GM23338 (cell line): ENCODE measurements at regions not wholly inside any gene's neighbourhood (a gene's known extent, or its start where the extent isn't known, plus 50 kb on each side); places are given as distances from the start of the nearest gene placed in this dataset.

Experiments
- ATAC-seq: fragments of 200-7000 bp; cut with Tn5 transposase; 3 replicates; pipeline ENCODE4 v1.9.1; 2020
- DNase-seq: peaks from one replicate; pipeline ENCODE4 v3.0.0-alpha.2; 2015; ENCODE audit warnings: low spot score
- H2AFZ ChIP-seq: fragments of 200-600 bp; sonication (generic); 2 replicates; pipeline ENCODE4 v1.8.0; 2016; ENCODE audit warnings: antibody characterized with exemption, mild to moderate bottlenecking, moderate library complexity
- H3F3A ChIP-seq: fragments of 200-600 bp; sonication (generic); replicated peaks from 2 replicates; pipeline ENCODE4 v1.8.0; 2017; ENCODE audit warnings: antibody characterized with exemption, mixed run types, low read depth
- H3K27ac ChIP-seq: fragments of 200-600 bp; sonication (generic); 2 replicates; pipeline ENCODE4 v1.6.1; 2016; ENCODE audit warnings: low read depth
- H3K27me3 ChIP-seq: fragments of 200-600 bp; sonication (generic); 2 replicates; pipeline ENCODE4 v1.8.0; 2016; ENCODE audit warnings: mild to moderate bottlenecking, mixed run types, moderate library complexity; ENCODE audit not compliant: insufficient read depth
- H3K36me3 ChIP-seq: fragments of 200-600 bp; sonication (generic); 2 replicates; pipeline ENCODE4 v1.8.0; 2016; ENCODE audit warnings: mild to moderate bottlenecking; ENCODE audit not compliant: insufficient read depth
- H3K4me1 ChIP-seq: fragments of 200-600 bp; sonication (generic); 2 replicates; pipeline ENCODE4 v1.8.0; 2016; ENCODE audit warnings: mild to moderate bottlenecking, moderate library complexity; ENCODE audit not compliant: insufficient read depth
- H3K4me2 ChIP-seq: fragments of 200-600 bp; sonication (generic); 2 replicates; pipeline ENCODE4 v1.7.1; 2017; ENCODE audit warnings: mixed run types
- H3K4me3 ChIP-seq: fragments of 200-600 bp; sonication (generic); 2 replicates; pipeline ENCODE4 v1.6.1; 2016; ENCODE audit warnings: mixed run types
- H3K79me2 ChIP-seq: fragments of 200-600 bp; sonication (generic); replicated peaks from 2 replicates; pipeline ENCODE4 v1.8.0; 2017; ENCODE audit warnings: mild to moderate bottlenecking; ENCODE audit not compliant: insufficient read depth
- H3K9me2 ChIP-seq: fragments of 200-600 bp; sonication (generic); 2 replicates; pipeline ENCODE4 v1.8.0; 2017; ENCODE audit not compliant: insufficient read depth
- H4K20me1 ChIP-seq: fragments of 200-600 bp; sonication (generic); replicated peaks from 2 replicates; pipeline ENCODE4 v1.8.0; 2017; ENCODE audit warnings: mild to moderate bottlenecking; ENCODE audit not compliant: insufficient read depth
- H3K27ac Mint-ChIP-seq: 2 replicates; pipeline ENCODE4 v1.8.0; 2020; ENCODE audit warnings: inconsistent platforms, mild to moderate bottlenecking, moderate library complexity, mixed read lengths
- H3K27me3 Mint-ChIP-seq: 3 replicates; pipeline ENCODE4 v1.8.0; 2022; ENCODE audit warnings: low read depth, mild to moderate bottlenecking, moderate library complexity, mixed read lengths, inconsistent platforms; ENCODE audit not compliant: insufficient read depth, poor library complexity
- H3K36me3 Mint-ChIP-seq: 3 replicates; pipeline ENCODE4 v1.8.0; 2021; ENCODE audit warnings: low read depth, mild to moderate bottlenecking, inconsistent platforms, moderate library complexity, mixed read lengths
- H3K4me1 Mint-ChIP-seq: 3 replicates; pipeline ENCODE4 v1.8.0; 2020; ENCODE audit warnings: mild to moderate bottlenecking, inconsistent platforms, mixed read lengths
- H3K4me3 Mint-ChIP-seq: 3 replicates; pipeline ENCODE4 v1.8.0; 2021; ENCODE audit warnings: moderate library complexity, mild to moderate bottlenecking, inconsistent platforms, mixed read lengths
- H3K9me3 Mint-ChIP-seq: 3 replicates; pipeline ENCODE4 v1.8.0; 2020; ENCODE audit warnings: moderate library complexity, mild to moderate bottlenecking, inconsistent platforms, mixed read lengths
- NANOG ChIP-seq: IDR thresholded peaks from 2 replicates; pipeline ENCODE4 v1.6.1; 2016; ENCODE audit warnings: antibody characterized with exemption, borderline replicate concordance
- ZNF331 ChIP-seq: fragments of 250-450 bp; sonication (Bioruptor Pico); IDR thresholded peaks from 2 replicates; pipeline ENCODE4 v1.5.0; 2020; ENCODE audit warnings: low read depth, mild to moderate bottlenecking, moderate library complexity
- ZNF462 ChIP-seq: fragments of 250-450 bp; sonication (Bioruptor Pico); IDR thresholded peaks from 2 replicates; pipeline ENCODE4 v1.5.0; 2020; ENCODE audit warnings: mild to moderate bottlenecking, moderate library complexity
- TF ChIP-seq, protein P1 (sequence below), 2 experiments: fragments of 200-600 bp in 1 of 2; sonication (generic) in 1 of 2; conservative IDR thresholded peaks; 2 replicates each; pipeline versions ENCODE4 v1.5.1 to v1.6.1; 2016 to 2017; ENCODE audit warnings: antibody characterized with exemption in 2 of 2, low read depth in 2 of 2, mild to moderate bottlenecking in 2 of 2, moderate library complexity in 1 of 2

DNA sequence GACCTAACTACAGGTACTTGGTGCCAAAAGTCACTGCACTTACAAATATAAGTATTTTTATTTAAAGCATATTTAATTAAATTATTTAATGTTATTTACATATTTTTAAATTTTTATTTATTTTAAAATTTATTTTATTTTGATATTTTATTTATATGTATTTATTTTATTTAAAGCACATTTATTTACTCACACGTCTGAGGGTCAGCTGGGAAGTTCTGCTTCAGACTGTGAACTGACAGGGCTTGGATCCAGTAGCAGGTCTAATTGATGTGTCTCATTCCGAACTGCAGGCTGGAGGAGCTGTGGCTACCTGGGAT lies 392.5 kb downstream of the GBA3 start (continued):
- no peak for TF ChIP-seq ZNF462 (CRISPR knock-in tag)

GRCh38 chr4:23084559-23085248 lies 392.0 kb downstream of the GBA3 start:
- Histone ChIP-seq H4K20me1 (no peaks in the 10 kb centered on the region), H3K9me2 (peaks cover 12% of the 10 kb centered on the region), H3K4me3 (no peak overlapping the region), H3K79me2 (no peaks in the 10 kb centered on the region), H3K4me2 (no peak overlapping the region), H3F3A (no peaks in the 10 kb centered on the region), H2AFZ (0 out of 2 replicates have a peak overlapping the region, but pooled peaks have one; percentile 44), H3K4me1 (no peaks in the 10 kb centered on the region), H3K27me3 (no peaks in the 10 kb centered on the region), H3K27ac (no peak overlapping the region; the same call in 1 of the 2 replicates), H3K36me3 (peaks cover 4% of the 10 kb centered on the region; the same call in 1 of the 2 replicates)
- Mint-ChIP-seq H3K27ac (peak overlapping the region; percentile 21), H3K4me1 (peaks cover 9% of the 10 kb centered on the region; the same call in 2 of the 3 replicates), H3K4me3 (no peak overlapping the region), H3K9me3 (peaks cover 24% of the 10 kb centered on the region), H3K36me3 (peaks cover 30% of the 10 kb centered on the region), H3K27me3 (peaks cover 7% of the 10 kb centered on the region)
- TF ChIP-seq ZNF331: no peak
- TF ChIP-seq, protein P1, sequence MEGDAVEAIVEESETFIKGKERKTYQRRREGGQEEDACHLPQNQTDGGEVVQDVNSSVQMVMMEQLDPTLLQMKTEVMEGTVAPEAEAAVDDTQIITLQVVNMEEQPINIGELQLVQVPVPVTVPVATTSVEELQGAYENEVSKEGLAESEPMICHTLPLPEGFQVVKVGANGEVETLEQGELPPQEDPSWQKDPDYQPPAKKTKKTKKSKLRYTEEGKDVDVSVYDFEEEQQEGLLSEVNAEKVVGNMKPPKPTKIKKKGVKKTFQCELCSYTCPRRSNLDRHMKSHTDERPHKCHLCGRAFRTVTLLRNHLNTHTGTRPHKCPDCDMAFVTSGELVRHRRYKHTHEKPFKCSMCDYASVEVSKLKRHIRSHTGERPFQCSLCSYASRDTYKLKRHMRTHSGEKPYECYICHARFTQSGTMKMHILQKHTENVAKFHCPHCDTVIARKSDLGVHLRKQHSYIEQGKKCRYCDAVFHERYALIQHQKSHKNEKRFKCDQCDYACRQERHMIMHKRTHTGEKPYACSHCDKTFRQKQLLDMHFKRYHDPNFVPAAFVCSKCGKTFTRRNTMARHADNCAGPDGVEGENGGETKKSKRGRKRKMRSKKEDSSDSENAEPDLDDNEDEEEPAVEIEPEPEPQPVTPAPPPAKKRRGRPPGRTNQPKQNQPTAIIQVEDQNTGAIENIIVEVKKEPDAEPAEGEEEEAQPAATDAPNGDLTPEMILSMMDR (conservative IDR thresholded peaks at IDR 0.05; ENCODE audit: low read depth in 2 of 2): no peak
- 0 out of 2 replicates have a peak, but pooled peaks have one; percentile 12 for TF ChIP-seq ZNF462 (CRISPR knock-in tag)
- TF ChIP-seq NANOG: peak; percentile 44; the same call in 1 of the 2 replicates
- DNase-seq (peak; percentile 6), ATAC-seq (no peak)
